Effector memory CD8-positive, alpha-beta T cell (primary cell): ENCODE measurements at regions not wholly inside any gene's neighbourhood (a gene's known extent, or its start where the extent isn't known, plus 50 kb on each side); places are given as distances from the start of the nearest gene placed in this dataset.

ENCODE experiments used
- ATAC-seq: fragments of 150-1000 bp; cut with Tn5 transposase; replicated peaks from 2 replicates; pipeline ENCODE4 v1.10.0; 2021; ENCODE audit warnings: mild to moderate bottlenecking, moderate library complexity
- DNase-seq, 3 experiments: peaks; one replicate each; pipeline ENCODE4 v3.0.0; 2021
- H3K27ac Mint-ChIP-seq, 2 donors: one replicate each; pipeline ENCODE4 v1.8.0; 2022; ENCODE audit warnings: mild to moderate bottlenecking in 2 of 2, mixed read lengths in 2 of 2, moderate library complexity in 2 of 2
- H3K27me3 Mint-ChIP-seq, 2 donors: one replicate each; pipeline ENCODE4 v1.8.0; 2022; ENCODE audit warnings: mixed read lengths in 2 of 2
- H3K36me3 Mint-ChIP-seq: one replicate; pipeline ENCODE4 v1.8.0; 2022; ENCODE audit warnings: mild to moderate bottlenecking, moderate library complexity, mixed read lengths; ENCODE audit not compliant: insufficient read depth
- H3K4me1 Mint-ChIP-seq, 2 donors: one replicate each; pipeline ENCODE4 v1.8.0; 2022; ENCODE audit warnings: low read depth in 2 of 2, mixed read lengths in 2 of 2
- H3K4me3 Mint-ChIP-seq, 2 donors: one replicate each; pipeline ENCODE4 v1.8.0; 2022; ENCODE audit warnings: mild to moderate bottlenecking in 2 of 2, mixed read lengths in 2 of 2, moderate library complexity in 2 of 2
- H3K9me3 Mint-ChIP-seq, 2 donors: one replicate each; pipeline ENCODE4 v1.8.0; 2022; ENCODE audit warnings: mixed read lengths in 2 of 2

- no peaks in the 10 kb centered on the region for H3K36me3 Mint-ChIP-seq
Observed at GRCh38 chr16:80454802-80455201, 86.0 kb upstream of the DYNLRB2 start.

GRCh38 chr16:80449392-80449791 is 91.4 kb upstream of the DYNLRB2 start:
- no peak for ATAC-seq
- Mint-ChIP-seq H3K36me3 (no peaks in the 10 kb centered on the region), H3K9me3 (no peaks in the 10 kb centered on the region), H3K27ac (no peak overlapping the region), H3K4me3 (no peak overlapping the region), H3K27me3 (peaks cover 10 to 14% of the 10 kb centered on the region in 2 donors), H3K4me1 (no peaks in the 10 kb centered on the region)
- no peak for DNase-seq

More at GRCh38 chr16:80454802-80455201, 86.0 kb upstream of the DYNLRB2 start:
- Mint-ChIP-seq H3K4me3 (no peak overlapping the region), H3K4me1 (no peaks in the 10 kb centered on the region), H3K27ac (no peak overlapping the region), H3K9me3 (no peaks in the 10 kb centered on the region), H3K27me3 (peaks cover 22% of the 10 kb centered on the region in 2 donors)
- no peak for ATAC-seq
- DNase-seq: no peak

GRCh38 chr16:80447241-80447640 is 93.6 kb upstream of the DYNLRB2 start:
- ATAC-seq: no peak
- H3K9me3 Mint-ChIP-seq: no peaks in the 10 kb centered on the region
- no peak for DNase-seq
- H3K4me3 Mint-ChIP-seq: no peak overlapping the region
- H3K36me3 Mint-ChIP-seq: no peaks in the 10 kb centered on the region
- H3K27me3 Mint-ChIP-seq: peaks cover 10 to 16% of the 10 kb centered on the region in 2 donors
- no peaks in the 10 kb centered on the region for H3K4me1 Mint-ChIP-seq
- H3K27ac Mint-ChIP-seq: no peak overlapping the region

GRCh38 chr16:80442779-80443178 is 98.0 kb upstream of the DYNLRB2 start:
- H3K36me3 Mint-ChIP-seq: no peaks in the 10 kb centered on the region
- H3K9me3 Mint-ChIP-seq: no peaks in the 10 kb centered on the region

GRCh38 chr16:80441935-80442334 is 98.9 kb upstream of the DYNLRB2 start:
- no peaks in the 10 kb centered on the region for H3K9me3 Mint-ChIP-seq
- DNase-seq (no peak), ATAC-seq (no peak)
- H3K27me3 Mint-ChIP-seq: peaks cover 14 to 17% of the 10 kb centered on the region in 2 donors
- no peaks in the 10 kb centered on the region for H3K36me3 Mint-ChIP-seq
- no peak overlapping the region for H3K4me3 Mint-ChIP-seq
- peaks cover 3 to 5% of the 10 kb centered on the region in 2 donors for H3K4me1 Mint-ChIP-seq
- no peak overlapping the region for H3K27ac Mint-ChIP-seq

More at GRCh38 chr16:80442779-80443178, 98.0 kb upstream of the DYNLRB2 start:
- no peak overlapping the region for H3K4me3 Mint-ChIP-seq
- H3K27me3 Mint-ChIP-seq: peaks cover 7 to 12% of the 10 kb centered on the region in 2 donors
- ATAC-seq: no peak
- H3K4me1 Mint-ChIP-seq: peaks cover 3 to 5% of the 10 kb centered on the region in 2 donors
- no peak overlapping the region for H3K27ac Mint-ChIP-seq
- no peak for DNase-seq

- DNase-seq: no peak
- Mint-ChIP-seq H3K9me3 (no peaks in the 10 kb centered on the region), H3K36me3 (no peaks in the 10 kb centered on the region), H3K27me3 (peaks cover 14 to 17% of the 10 kb centered on the region in 2 donors), H3K4me1 (peaks cover 3 to 5% of the 10 kb centered on the region in 2 donors), H3K27ac (peak overlapping the region in 1 of 2 donors; percentile 2), H3K4me3 (peak overlapping the region; percentile 9 to 45)
- ATAC-seq: no peak
Observed at GRCh38 chr16:80440667-80441066, 100.1 kb upstream of the DYNLRB2 start.

- Mint-ChIP-seq H3K4me1 (peaks cover 3 to 5% of the 10 kb centered on the region in 2 donors), H3K4me3 (no peak overlapping the region), H3K27ac (no peak overlapping the region), H3K36me3 (no peaks in the 10 kb centered on the region), H3K9me3 (no peaks in the 10 kb centered on the region), H3K27me3 (peaks cover 28 to 34% of the 10 kb centered on the region in 2 donors)
- ATAC-seq: no peak
- DNase-seq: no peak
Observed at GRCh38 chr16:80437707-80438106, 103.1 kb upstream of the DYNLRB2 start.

GRCh38 chr16:80436510-80436909 is 104.3 kb upstream of the DYNLRB2 start:
- Mint-ChIP-seq H3K4me1 (peaks cover 3 to 5% of the 10 kb centered on the region in 2 donors), H3K27me3 (peaks cover 40 to 45% of the 10 kb centered on the region in 2 donors), H3K4me3 (no peak overlapping the region), H3K27ac (no peak overlapping the region), H3K36me3 (no peaks in the 10 kb centered on the region), H3K9me3 (no peaks in the 10 kb centered on the region)
- ATAC-seq (no peak), DNase-seq (no peak)

- H3K27me3 Mint-ChIP-seq: peaks cover 60 to 67% of the 10 kb centered on the region in 2 donors
- H3K4me1 Mint-ChIP-seq: no peaks in the 10 kb centered on the region
- H3K9me3 Mint-ChIP-seq: peaks cover 2 to 10% of the 10 kb centered on the region in 2 donors
- ATAC-seq (no peak), DNase-seq (no peak)
- H3K4me3 Mint-ChIP-seq: no peak overlapping the region
- H3K36me3 Mint-ChIP-seq: no peaks in the 10 kb centered on the region
- H3K27ac Mint-ChIP-seq: no peak overlapping the region
Observed at GRCh38 chr16:80433623-80434022, 107.2 kb upstream of the DYNLRB2 start.

GRCh38 chr16:80427795-80428194 is 113.0 kb upstream of the DYNLRB2 start:
- DNase-seq: no peak
- no peak overlapping the region for H3K4me3 Mint-ChIP-seq
- peaks cover 2 to 10% of the 10 kb centered on the region in 2 donors for H3K9me3 Mint-ChIP-seq
- H3K27ac Mint-ChIP-seq: no peak overlapping the region
- ATAC-seq: no peak
- no peaks in the 10 kb centered on the region for H3K4me1 Mint-ChIP-seq
- H3K27me3 Mint-ChIP-seq: peaks cover 66 to 68% of the 10 kb centered on the region in 2 donors
- H3K36me3 Mint-ChIP-seq: no peaks in the 10 kb centered on the region

- Mint-ChIP-seq H3K36me3 (no peaks in the 10 kb centered on the region), H3K27ac (no peak overlapping the region), H3K4me1 (no peaks in the 10 kb centered on the region), H3K27me3 (peaks cover 35 to 51% of the 10 kb centered on the region in 2 donors), H3K9me3 (no peaks in the 10 kb centered on the region), H3K4me3 (no peak overlapping the region)
- ATAC-seq (no peak), DNase-seq (no peak)
Observed at GRCh38 chr16:80418517-80419355, 122.1 kb upstream of the DYNLRB2 start.

- H3K4me1 Mint-ChIP-seq: no peaks in the 10 kb centered on the region
- ATAC-seq (no peak), DNase-seq (no peak)
- H3K36me3 Mint-ChIP-seq: no peaks in the 10 kb centered on the region
- peaks cover 40 to 51% of the 10 kb centered on the region in 2 donors for H3K27me3 Mint-ChIP-seq
- no peak overlapping the region for H3K27ac Mint-ChIP-seq
- H3K4me3 Mint-ChIP-seq: no peak overlapping the region
- H3K9me3 Mint-ChIP-seq: no peaks in the 10 kb centered on the region
Observed at GRCh38 chr16:80417706-80418271, 123.0 kb upstream of the DYNLRB2 start.

GRCh38 chr16:80408014-80408413 is 132.8 kb upstream of the DYNLRB2 start:
- H3K9me3 Mint-ChIP-seq: no peaks in the 10 kb centered on the region
- no peaks in the 10 kb centered on the region for H3K4me1 Mint-ChIP-seq
- H3K27ac Mint-ChIP-seq: no peak overlapping the region
- ATAC-seq (no peak), DNase-seq (no peak)
- H3K36me3 Mint-ChIP-seq: no peaks in the 10 kb centered on the region
- no peak overlapping the region for H3K4me3 Mint-ChIP-seq
- peaks cover 54 to 56% of the 10 kb centered on the region in 2 donors for H3K27me3 Mint-ChIP-seq
